ENCODE measurements at regions not wholly inside any gene's neighbourhood (a gene's known extent, or its start where the extent isn't known, plus 50 kb on each side); places are given as distances from the start of the nearest gene placed in this dataset.

DNA sequence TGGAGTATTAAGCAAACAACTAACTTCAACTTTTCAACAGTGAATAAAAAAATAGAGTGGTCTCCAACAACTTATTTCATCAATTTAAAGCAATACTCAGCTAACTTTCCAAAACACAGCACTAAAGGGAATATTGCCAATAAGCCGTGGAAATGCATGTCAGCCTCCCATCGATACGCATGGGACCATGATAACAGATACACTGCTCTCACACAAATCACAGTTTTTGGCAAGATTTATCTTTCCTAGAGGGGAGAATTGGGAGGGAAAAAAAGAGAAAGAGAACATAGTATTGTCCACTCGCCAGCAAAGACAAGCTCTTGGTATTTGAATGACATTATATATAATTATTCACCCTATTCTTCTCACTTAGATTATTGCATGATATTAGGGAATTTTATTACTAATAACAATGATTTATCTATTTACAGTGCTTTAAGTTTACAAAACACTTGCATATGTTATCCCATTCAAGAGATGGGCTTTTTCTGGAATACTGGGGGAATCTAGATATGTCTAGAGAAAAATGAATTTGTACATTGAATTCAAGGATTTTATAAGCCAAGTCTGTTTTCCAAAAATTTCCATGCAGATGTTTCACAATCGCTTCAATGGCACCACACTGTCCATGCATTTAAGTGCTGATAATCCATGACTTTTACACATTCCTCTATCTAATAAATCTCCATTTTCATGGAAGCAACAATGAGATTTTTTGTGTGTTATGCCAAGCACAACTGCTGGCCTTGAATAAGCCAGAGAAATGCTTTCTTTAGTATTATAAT lies 194.0 kb upstream of the MGMT start:
- DNase-seq, result no peak
- no peaks in the 10 kb centered on the region for H3K36me3 ChIP-seq
- TF ChIP-seq, protein P1, sequence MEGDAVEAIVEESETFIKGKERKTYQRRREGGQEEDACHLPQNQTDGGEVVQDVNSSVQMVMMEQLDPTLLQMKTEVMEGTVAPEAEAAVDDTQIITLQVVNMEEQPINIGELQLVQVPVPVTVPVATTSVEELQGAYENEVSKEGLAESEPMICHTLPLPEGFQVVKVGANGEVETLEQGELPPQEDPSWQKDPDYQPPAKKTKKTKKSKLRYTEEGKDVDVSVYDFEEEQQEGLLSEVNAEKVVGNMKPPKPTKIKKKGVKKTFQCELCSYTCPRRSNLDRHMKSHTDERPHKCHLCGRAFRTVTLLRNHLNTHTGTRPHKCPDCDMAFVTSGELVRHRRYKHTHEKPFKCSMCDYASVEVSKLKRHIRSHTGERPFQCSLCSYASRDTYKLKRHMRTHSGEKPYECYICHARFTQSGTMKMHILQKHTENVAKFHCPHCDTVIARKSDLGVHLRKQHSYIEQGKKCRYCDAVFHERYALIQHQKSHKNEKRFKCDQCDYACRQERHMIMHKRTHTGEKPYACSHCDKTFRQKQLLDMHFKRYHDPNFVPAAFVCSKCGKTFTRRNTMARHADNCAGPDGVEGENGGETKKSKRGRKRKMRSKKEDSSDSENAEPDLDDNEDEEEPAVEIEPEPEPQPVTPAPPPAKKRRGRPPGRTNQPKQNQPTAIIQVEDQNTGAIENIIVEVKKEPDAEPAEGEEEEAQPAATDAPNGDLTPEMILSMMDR (IDR thresholded peaks at IDR 0.05), result no peak
- TF ChIP-seq POLR2A (IDR thresholded peaks at IDR 0.05), result no peak
- H3K27me3 ChIP-seq, result no peaks in the 10 kb centered on the region
- H3K27ac ChIP-seq, result no peak overlapping the region
- peaks cover 0 to 5% (median 0%) of the 10 kb centered on the region in 3 donors for H3K9me3 ChIP-seq
- 82 to 86% methylated on average over 5 of the region's 5 CpGs for WGBS, 2 donors
- no peaks in the 10 kb centered on the region for H3K4me1 ChIP-seq
- intact Hi-C loops (cut with DNase I), result no loop called here
- no peak overlapping the region for H3K4me3 ChIP-seq

GRCh38 chr10:129273860-129274259 lies 193.2 kb upstream of the MGMT start:
- Histone ChIP-seq H3K36me3 (no peaks in the 10 kb centered on the region), H3K4me1 (no peaks in the 10 kb centered on the region), H3K4me3 (no peak overlapping the region), H3K9me3 (peaks cover 0 to 5% (median 0%) of the 10 kb centered on the region in 3 donors), H3K27ac (no peak overlapping the region), H3K27me3 (no peaks in the 10 kb centered on the region)
- WGBS, 2 donors, result 72 to 83% methylated on average over 7 of the region's 7 CpGs
- DNase-seq, result no peak
- TF ChIP-seq, protein P1 (IDR thresholded peaks at IDR 0.05), result no peak
- no peak for TF ChIP-seq POLR2A (IDR thresholded peaks at IDR 0.05)
- intact Hi-C loops (cut with DNase I), result no loop called here

GRCh38 chr10:129274748-129275474 lies 192.1 kb upstream of the MGMT start:
- WGBS, 2 donors, result 65 to 75% methylated on average over 8 to 10 of the region's 10 CpGs
- no peak for DNase-seq
- H3K27me3 ChIP-seq, result no peaks in the 10 kb centered on the region
- no peaks in the 10 kb centered on the region for H3K36me3 ChIP-seq
- intact Hi-C loops (cut with DNase I), result no loop called here
- H3K9me3 ChIP-seq, result peaks cover 0 to 5% (median 0%) of the 10 kb centered on the region in 3 donors
- H3K4me3 ChIP-seq, result no peak overlapping the region
- H3K27ac ChIP-seq, result no peak overlapping the region
- peaks cover 0 to 4% (median 0%) of the 10 kb centered on the region in 3 donors for H3K4me1 ChIP-seq
- TF ChIP-seq, protein P1 (IDR thresholded peaks at IDR 0.05), result no peak
- TF ChIP-seq POLR2A (IDR thresholded peaks at IDR 0.05), result no peak

DNA sequence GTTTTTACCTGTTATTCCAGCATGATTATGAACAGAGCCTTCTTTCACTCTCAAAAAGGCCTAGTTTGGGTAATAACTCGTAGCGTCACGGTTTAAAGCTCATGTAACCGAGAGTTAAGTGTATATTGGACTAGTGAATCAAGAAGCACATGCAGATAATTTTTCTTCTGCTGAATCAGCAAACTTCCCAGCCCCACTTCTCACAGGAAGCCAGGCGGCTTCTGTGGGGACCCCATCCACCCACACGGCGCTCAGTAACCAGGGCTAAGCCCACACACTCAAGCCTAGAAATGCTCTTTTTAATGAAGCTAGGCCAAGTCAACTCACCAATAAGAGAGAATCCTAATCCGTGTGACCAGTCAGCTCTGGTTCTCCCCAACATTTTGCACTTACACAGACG lies 191.2 kb upstream of the MGMT start:
- TF ChIP-seq, protein P1 (IDR thresholded peaks at IDR 0.05), result no peak
- no peak for TF ChIP-seq POLR2A (IDR thresholded peaks at IDR 0.05)

GRCh38 chr10:129277084-129277483 lies 190.0 kb upstream of the MGMT start:
- 68 to 75% methylated on average over 13 of the region's 13 CpGs for WGBS, 2 donors
- Histone ChIP-seq H3K4me3 (no peak overlapping the region), H3K27me3 (no peaks in the 10 kb centered on the region), H3K27ac (no peak overlapping the region), H3K36me3 (no peaks in the 10 kb centered on the region), H3K4me1 (peaks cover 0 to 4% (median 0%) of the 10 kb centered on the region in 3 donors), H3K9me3 (peaks cover 0 to 5% (median 2%) of the 10 kb centered on the region in 3 donors)
- intact Hi-C loops (cut with DNase I), result no loop called here
- TF ChIP-seq, protein P1 (IDR thresholded peaks at IDR 0.05), result no peak
- no peak for TF ChIP-seq POLR2A (IDR thresholded peaks at IDR 0.05)
- no peak for DNase-seq

More for the DNA sequence above, 191.2 kb upstream of the MGMT start:
- Histone ChIP-seq H3K9me3 (peaks cover 0 to 5% (median 0%) of the 10 kb centered on the region in 3 donors), H3K27ac (no peak overlapping the region), H3K4me3 (no peak overlapping the region), H3K27me3 (no peaks in the 10 kb centered on the region), H3K4me1 (peaks cover 0 to 4% (median 0%) of the 10 kb centered on the region in 3 donors), H3K36me3 (no peaks in the 10 kb centered on the region)
- no peak for DNase-seq
- 66 to 77% methylated on average over 8 to 9 of the region's 9 CpGs for WGBS, 2 donors
- intact Hi-C loops (cut with DNase I), result no loop called here
